HEK293 (cell line): ENCODE measurements at regions not wholly inside any gene's neighbourhood (a gene's known extent, or its start where the extent isn't known, plus 50 kb on each side); places are given as distances from the start of the nearest gene placed in this dataset.

Source experiments
- MEIS1 ChIP-seq: sonication (generic); formaldehyde crosslinking; IDR thresholded peaks from 2 replicates; pipeline ENCODE4 v1.8.1; 2022; ENCODE audit warnings: missing genetic modification reagents, mild to moderate bottlenecking, borderline replicate concordance
- PRDM2 ChIP-seq: fragments of 450-650 bp; formaldehyde crosslinking; IDR thresholded peaks from 2 replicates; pipeline ENCODE4 v1.5.1; 2016; ENCODE audit warnings: missing biosample characterization, missing genetic modification characterization, borderline replicate concordance
- SCRT1 ChIP-seq: fragments of 450-650 bp; formaldehyde crosslinking; IDR thresholded peaks from 2 replicates; pipeline ENCODE4 v1.5.1; 2016; ENCODE audit warnings: missing biosample characterization, missing genetic modification characterization, borderline replicate concordance
- SCRT2 ChIP-seq: fragments of 450-650 bp; formaldehyde crosslinking; IDR thresholded peaks from 2 replicates; pipeline ENCODE4 v1.5.1; 2016; ENCODE audit warnings: missing biosample characterization, missing genetic modification characterization
- YY2 ChIP-seq: fragments of 450-650 bp; formaldehyde crosslinking; IDR thresholded peaks from 2 replicates; pipeline ENCODE4 v1.5.1; 2016; ENCODE audit warnings: missing biosample characterization, missing genetic modification characterization
- ZBTB17 ChIP-seq: fragments of 450-650 bp; formaldehyde crosslinking; IDR thresholded peaks from 2 replicates; pipeline ENCODE4 v1.5.1; 2016; ENCODE audit warnings: missing biosample characterization, missing genetic modification characterization
- ZBTB48 ChIP-seq: fragments of 450-650 bp; formaldehyde crosslinking; IDR thresholded peaks from 2 replicates; pipeline ENCODE4 v1.5.1; 2016; ENCODE audit warnings: missing biosample characterization, missing genetic modification characterization
- ZFP41 ChIP-seq: fragments of 450-650 bp; formaldehyde crosslinking; IDR thresholded peaks from 2 replicates; pipeline ENCODE4 v1.5.1; 2016; ENCODE audit warnings: missing biosample characterization, missing genetic modification characterization, borderline replicate concordance
- ZIC2 ChIP-seq: fragments of 450-650 bp; formaldehyde crosslinking; IDR thresholded peaks from 2 replicates; pipeline ENCODE4 v1.5.1; 2016; ENCODE audit warnings: missing biosample characterization, missing genetic modification characterization
- ZNF112 ChIP-seq: fragments of 450-650 bp; formaldehyde crosslinking; IDR thresholded peaks from 2 replicates; pipeline ENCODE4 v1.5.0; 2017; ENCODE audit warnings: missing biosample characterization, missing genetic modification characterization
- ZNF133 ChIP-seq: fragments of 450-650 bp; formaldehyde crosslinking; IDR thresholded peaks from 2 replicates; pipeline ENCODE4 v1.5.1; 2016; ENCODE audit warnings: missing biosample characterization, missing genetic modification characterization
- ZNF140 ChIP-seq: fragments of 450-650 bp; formaldehyde crosslinking; IDR thresholded peaks from 2 replicates; pipeline ENCODE4 v1.5.1; 2016; ENCODE audit warnings: missing biosample characterization, missing genetic modification characterization
- ZNF16 ChIP-seq: fragments of 450-650 bp; formaldehyde crosslinking; IDR thresholded peaks from 2 replicates; pipeline ENCODE4 v1.5.1; 2016; ENCODE audit warnings: low read depth, missing biosample characterization, missing genetic modification characterization
- ZNF184 ChIP-seq: fragments of 450-650 bp; IDR thresholded peaks from 2 replicates; pipeline ENCODE4 v1.5.1; 2018; ENCODE audit warnings: missing biosample characterization, mild to moderate bottlenecking, missing genetic modification characterization
- ZNF2 ChIP-seq: fragments of 450-650 bp; formaldehyde crosslinking; IDR thresholded peaks from 2 replicates; pipeline ENCODE4 v1.5.1; 2016; ENCODE audit warnings: missing biosample characterization, missing genetic modification characterization
- ZNF239 ChIP-seq: fragments of 450-650 bp; formaldehyde crosslinking; IDR thresholded peaks from 2 replicates; pipeline ENCODE4 v1.5.1; 2016; ENCODE audit warnings: missing biosample characterization, missing genetic modification characterization
- ZNF354C ChIP-seq: fragments of 450-650 bp; formaldehyde crosslinking; IDR thresholded peaks from 2 replicates; pipeline ENCODE4 v1.5.1; 2016; ENCODE audit warnings: missing biosample characterization, missing genetic modification characterization, low read depth, borderline replicate concordance
- ZNF521 ChIP-seq: fragments of 450-650 bp; formaldehyde crosslinking; IDR thresholded peaks from 2 replicates; pipeline ENCODE4 v1.5.1; 2017; ENCODE audit warnings: missing biosample characterization, mild to moderate bottlenecking, missing genetic modification characterization
- ZNF600 ChIP-seq: fragments of 450-650 bp; formaldehyde crosslinking; IDR thresholded peaks from 2 replicates; pipeline ENCODE4 v1.5.1; 2016; ENCODE audit warnings: missing biosample characterization, missing genetic modification characterization
- ZNF837 ChIP-seq: fragments of 450-650 bp; formaldehyde crosslinking; IDR thresholded peaks from 2 replicates; pipeline ENCODE4 v1.5.1; 2016; ENCODE audit warnings: missing biosample characterization, missing genetic modification characterization
- TF ChIP-seq, protein P1 (sequence below): fragments of 450-650 bp; IDR thresholded peaks from 2 replicates; pipeline ENCODE4 v1.5.1; 2018; ENCODE audit warnings: missing biosample characterization, mild to moderate bottlenecking, missing genetic modification characterization
- TF ChIP-seq, protein P2 (sequence below): fragments of 450-650 bp; formaldehyde crosslinking; IDR thresholded peaks from 2 replicates; pipeline ENCODE4 v1.5.1; 2016; ENCODE audit warnings: missing biosample characterization, missing genetic modification characterization
- TF ChIP-seq, protein P3 (sequence below): fragments of 450-650 bp; formaldehyde crosslinking; conservative IDR thresholded peaks from 2 replicates; pipeline ENCODE4 v1.5.1; 2016; ENCODE audit warnings: low read depth, missing biosample characterization, missing genetic modification characterization
- TF ChIP-seq, protein P4 (sequence below): fragments of 450-650 bp; formaldehyde crosslinking; IDR thresholded peaks from 2 replicates; pipeline ENCODE4 v1.5.1; 2016; ENCODE audit warnings: missing biosample characterization, missing genetic modification characterization

DNA sequence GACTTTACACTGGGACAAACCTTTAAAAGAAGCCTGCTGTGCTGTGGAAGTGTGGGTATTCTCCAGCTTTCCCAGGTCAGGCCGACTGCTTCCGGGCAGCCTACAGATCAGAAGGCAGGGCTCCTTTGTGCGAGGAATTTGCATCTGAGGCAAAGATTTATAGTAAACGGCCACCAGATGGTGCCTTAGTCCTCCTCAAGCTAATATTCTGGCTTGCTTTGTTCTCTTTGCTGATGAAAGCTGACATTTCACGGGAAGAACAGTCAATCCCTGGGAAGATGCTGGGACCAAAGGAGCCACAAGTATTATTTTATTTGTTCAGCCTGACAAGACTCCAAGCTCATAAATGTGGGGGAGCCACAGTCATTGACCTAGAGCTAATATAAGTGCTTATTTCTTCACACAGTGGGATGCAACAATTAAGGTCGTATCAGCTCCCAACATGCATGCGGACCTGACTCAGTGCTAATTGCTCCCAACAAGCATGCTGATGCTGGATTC, 120.7 kb upstream of the TRIM2 start (continued):
- no peak for TF ChIP-seq ZNF112 (tag by site-specific recombination)
- TF ChIP-seq ZFP41, result no peak
- peak; percentile 48; the same call in 1 of the 2 replicates for TF ChIP-seq ZNF2 (tag by site-specific recombination)
- no peak for TF ChIP-seq ZBTB48 (tag by site-specific recombination)
- TF ChIP-seq, protein P1, sequence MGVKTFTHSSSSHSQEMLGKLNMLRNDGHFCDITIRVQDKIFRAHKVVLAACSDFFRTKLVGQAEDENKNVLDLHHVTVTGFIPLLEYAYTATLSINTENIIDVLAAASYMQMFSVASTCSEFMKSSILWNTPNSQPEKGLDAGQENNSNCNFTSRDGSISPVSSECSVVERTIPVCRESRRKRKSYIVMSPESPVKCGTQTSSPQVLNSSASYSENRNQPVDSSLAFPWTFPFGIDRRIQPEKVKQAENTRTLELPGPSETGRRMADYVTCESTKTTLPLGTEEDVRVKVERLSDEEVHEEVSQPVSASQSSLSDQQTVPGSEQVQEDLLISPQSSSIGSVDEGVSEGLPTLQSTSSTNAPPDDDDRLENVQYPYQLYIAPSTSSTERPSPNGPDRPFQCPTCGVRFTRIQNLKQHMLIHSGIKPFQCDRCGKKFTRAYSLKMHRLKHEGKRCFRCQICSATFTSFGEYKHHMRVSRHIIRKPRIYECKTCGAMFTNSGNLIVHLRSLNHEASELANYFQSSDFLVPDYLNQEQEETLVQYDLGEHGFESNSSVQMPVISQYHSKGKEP (tag by site-specific recombination), result no peak
- TF ChIP-seq MEIS1 (CRISPR knock-in tag), result no peak
- no peak for TF ChIP-seq ZNF354C (tag by site-specific recombination)
- TF ChIP-seq ZNF133 (tag by site-specific recombination), result no peak
- no peak for TF ChIP-seq ZNF521 (tag by site-specific recombination)
- TF ChIP-seq ZNF140 (tag by site-specific recombination), result no peak
- no peak for TF ChIP-seq SCRT1 (tag by site-specific recombination)
- TF ChIP-seq ZBTB17 (tag by site-specific recombination), result peak; percentile 17; the same call in 1 of the 2 replicates
- peak; percentile 76 for TF ChIP-seq ZIC2 (tag by site-specific recombination)
- peak; percentile 28; the same call in 1 of the 2 replicates for TF ChIP-seq SCRT2 (tag by site-specific recombination)
- no peak for TF ChIP-seq ZNF16 (tag by site-specific recombination)
- TF ChIP-seq ZNF837 (tag by site-specific recombination), result no peak
- TF ChIP-seq, protein P2, sequence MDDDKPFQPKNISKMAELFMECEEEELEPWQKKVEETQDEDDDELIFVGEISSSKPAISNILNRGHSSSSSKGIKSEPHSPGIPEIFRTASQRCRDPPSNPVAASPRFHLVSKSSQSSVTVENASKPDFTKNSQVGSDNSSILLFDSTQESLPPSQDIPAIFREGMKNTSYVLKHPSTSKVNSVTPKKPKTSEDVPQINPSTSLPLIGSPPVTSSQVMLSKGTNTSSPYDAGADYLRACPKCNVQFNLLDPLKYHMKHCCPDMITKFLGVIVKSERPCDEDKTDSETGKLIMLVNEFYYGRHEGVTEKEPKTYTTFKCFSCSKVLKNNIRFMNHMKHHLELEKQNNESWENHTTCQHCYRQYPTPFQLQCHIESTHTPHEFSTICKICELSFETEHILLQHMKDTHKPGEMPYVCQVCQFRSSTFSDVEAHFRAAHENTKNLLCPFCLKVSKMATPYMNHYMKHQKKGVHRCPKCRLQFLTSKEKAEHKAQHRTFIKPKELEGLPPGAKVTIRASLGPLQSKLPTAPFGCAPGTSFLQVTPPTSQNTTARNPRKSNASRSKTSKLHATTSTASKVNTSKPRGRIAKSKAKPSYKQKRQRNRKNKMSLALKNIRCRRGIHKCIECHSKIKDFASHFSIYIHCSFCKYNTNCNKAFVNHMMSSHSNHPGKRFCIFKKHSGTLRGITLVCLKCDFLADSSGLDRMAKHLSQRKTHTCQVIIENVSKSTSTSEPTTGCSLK (tag by site-specific recombination), result no peak
- TF ChIP-seq, protein P3, sequence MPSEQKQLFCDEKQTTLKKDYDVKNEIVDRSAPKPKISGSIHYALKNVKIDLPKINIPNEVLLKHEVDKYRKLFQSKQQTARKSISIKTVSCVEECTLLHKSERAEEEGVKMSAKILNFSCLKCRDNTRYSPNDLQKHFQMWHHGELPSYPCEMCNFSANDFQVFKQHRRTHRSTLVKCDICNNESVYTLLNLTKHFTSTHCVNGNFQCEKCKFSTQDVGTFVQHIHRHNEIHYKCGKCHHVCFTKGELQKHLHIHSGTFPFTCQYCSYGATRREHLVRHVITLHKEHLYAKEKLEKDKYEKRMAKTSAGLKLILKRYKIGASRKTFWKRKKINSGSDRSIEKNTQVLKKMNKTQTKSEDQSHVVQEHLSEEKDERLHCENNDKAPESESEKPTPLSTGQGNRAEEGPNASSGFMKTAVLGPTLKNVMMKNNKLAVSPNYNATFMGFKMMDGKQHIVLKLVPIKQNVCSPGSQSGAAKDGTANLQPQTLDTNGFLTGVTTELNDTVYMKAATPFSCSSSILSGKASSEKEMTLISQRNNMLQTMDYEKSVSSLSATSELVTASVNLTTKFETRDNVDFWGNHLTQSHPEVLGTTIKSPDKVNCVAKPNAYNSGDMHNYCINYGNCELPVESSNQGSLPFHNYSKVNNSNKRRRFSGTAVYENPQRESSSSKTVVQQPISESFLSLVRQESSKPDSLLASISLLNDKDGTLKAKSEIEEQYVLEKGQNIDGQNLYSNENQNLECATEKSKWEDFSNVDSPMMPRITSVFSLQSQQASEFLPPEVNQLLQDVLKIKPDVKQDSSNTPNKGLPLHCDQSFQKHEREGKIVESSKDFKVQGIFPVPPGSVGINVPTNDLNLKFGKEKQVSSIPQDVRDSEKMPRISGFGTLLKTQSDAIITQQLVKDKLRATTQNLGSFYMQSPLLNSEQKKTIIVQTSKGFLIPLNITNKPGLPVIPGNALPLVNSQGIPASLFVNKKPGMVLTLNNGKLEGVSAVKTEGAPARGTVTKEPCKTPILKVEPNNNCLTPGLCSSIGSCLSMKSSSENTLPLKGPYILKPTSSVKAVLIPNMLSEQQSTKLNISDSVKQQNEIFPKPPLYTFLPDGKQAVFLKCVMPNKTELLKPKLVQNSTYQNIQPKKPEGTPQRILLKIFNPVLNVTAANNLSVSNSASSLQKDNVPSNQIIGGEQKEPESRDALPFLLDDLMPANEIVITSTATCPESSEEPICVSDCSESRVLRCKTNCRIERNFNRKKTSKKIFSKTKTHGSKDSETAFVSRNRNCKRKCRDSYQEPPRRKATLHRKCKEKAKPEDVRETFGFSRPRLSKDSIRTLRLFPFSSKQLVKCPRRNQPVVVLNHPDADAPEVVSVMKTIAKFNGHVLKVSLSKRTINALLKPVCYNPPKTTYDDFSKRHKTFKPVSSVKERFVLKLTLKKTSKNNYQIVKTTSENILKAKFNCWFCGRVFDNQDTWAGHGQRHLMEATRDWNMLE, result peak; percentile 49
- no peak for TF ChIP-seq PRDM2 (tag by site-specific recombination)
- TF ChIP-seq ZNF239 (tag by site-specific recombination), result no peak
- no peak for TF ChIP-seq YY2 (tag by site-specific recombination)
- TF ChIP-seq ZNF600 (tag by site-specific recombination), result 0 out of 2 replicates have a peak, but pooled peaks have one; percentile 27
- no peak for TF ChIP-seq ZNF184 (tag by site-specific recombination)
- TF ChIP-seq, protein P4, sequence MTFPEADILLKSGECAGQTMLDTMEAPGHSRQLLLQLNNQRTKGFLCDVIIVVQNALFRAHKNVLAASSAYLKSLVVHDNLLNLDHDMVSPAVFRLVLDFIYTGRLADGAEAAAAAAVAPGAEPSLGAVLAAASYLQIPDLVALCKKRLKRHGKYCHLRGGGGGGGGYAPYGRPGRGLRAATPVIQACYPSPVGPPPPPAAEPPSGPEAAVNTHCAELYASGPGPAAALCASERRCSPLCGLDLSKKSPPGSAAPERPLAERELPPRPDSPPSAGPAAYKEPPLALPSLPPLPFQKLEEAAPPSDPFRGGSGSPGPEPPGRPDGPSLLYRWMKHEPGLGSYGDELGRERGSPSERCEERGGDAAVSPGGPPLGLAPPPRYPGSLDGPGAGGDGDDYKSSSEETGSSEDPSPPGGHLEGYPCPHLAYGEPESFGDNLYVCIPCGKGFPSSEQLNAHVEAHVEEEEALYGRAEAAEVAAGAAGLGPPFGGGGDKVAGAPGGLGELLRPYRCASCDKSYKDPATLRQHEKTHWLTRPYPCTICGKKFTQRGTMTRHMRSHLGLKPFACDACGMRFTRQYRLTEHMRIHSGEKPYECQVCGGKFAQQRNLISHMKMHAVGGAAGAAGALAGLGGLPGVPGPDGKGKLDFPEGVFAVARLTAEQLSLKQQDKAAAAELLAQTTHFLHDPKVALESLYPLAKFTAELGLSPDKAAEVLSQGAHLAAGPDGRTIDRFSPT, result no peak
